ENCODE measurements at regions not wholly inside any gene's neighbourhood (a gene's known extent, or its start where the extent isn't known, plus 50 kb on each side); places are given as distances from the start of the nearest gene placed in this dataset.

- Histone ChIP-seq H4K5ac (ENCODE audit: low read depth, low read length) (no peak overlapping the region), H2BK5ac (ENCODE audit: low read depth, low read length, poor library complexity, severe bottlenecking) (no peak overlapping the region), H2BK120ac (ENCODE audit: low read depth, low read length) (no peak overlapping the region), H2AK9ac (replicated peaks; ENCODE audit: low read depth, low read length, poor library complexity) (no peak overlapping the region), H3K27me3 (ENCODE audit: control insufficient read depth, insufficient read depth, low read length) (peaks cover 10% of the 10 kb centered on the region), H4K91ac (ENCODE audit: insufficient read depth, low read depth, low read length) (no peak overlapping the region), H3K79me1 (ENCODE audit: low read depth in 1 of 2, low read length in 2 of 2) (no peaks in the 10 kb centered on the region), H3K4me3 (ENCODE audit: insufficient read depth, low read depth, low read length) (no peak overlapping the region), H3K36me3 (ENCODE audit: control insufficient read depth, insufficient read depth, low read length) (no peaks in the 10 kb centered on the region), H3K27ac (ENCODE audit: insufficient read depth, low read length) (no peak overlapping the region), H2BK20ac (ENCODE audit: low read depth, low read length) (no peak overlapping the region), H4K8ac (ENCODE audit: low read depth in 2 of 2, low read length in 2 of 2) (no peak overlapping the region), H3K9ac (ENCODE audit: low read depth, low read length) (no peak overlapping the region), H3K14ac (replicated peaks; ENCODE audit: low read depth, low read length) (no peak overlapping the region), H3K4ac (ENCODE audit: low read depth, low read length) (no peak overlapping the region), H3K9me3 (ENCODE audit: control insufficient read depth, insufficient read depth, low read length) (no peaks in the 10 kb centered on the region; the same call in 1 of the 2 replicates), H2AFZ (replicated peaks; ENCODE audit: low read length, poor library complexity) (no peak overlapping the region), H2BK15ac (ENCODE audit: low read depth, low read length) (no peak overlapping the region), H3K4me2 (ENCODE audit: low read depth, low read length) (no peak overlapping the region), H3K56ac (ENCODE audit: extremely low read depth, insufficient read depth, low read length) (no peak overlapping the region), H4K20me1 (ENCODE audit: insufficient read depth, low read length) (no peaks in the 10 kb centered on the region), H2AK5ac (ENCODE audit: low read depth, low read length) (no peak overlapping the region), H3K9me1 (ENCODE audit: insufficient read depth, low read length) (peaks cover 5% of the 10 kb centered on the region; the same call in 1 of the 2 replicates), H3K18ac (ENCODE audit: low read depth, low read length) (no peak overlapping the region), H3K4me1 (ENCODE audit: control insufficient read depth, insufficient read depth, low read length) (peaks cover 5% of the 10 kb centered on the region), H3K23ac (ENCODE audit: low read depth, low read length) (no peak overlapping the region)
- CTCF ChIA-PET, result no interaction called here
- ATAC-seq (ENCODE audit: low read depth), result no peak
- in situ Hi-C loops (cut with MboI; ENCODE audit: low sequenced_read_pairs) (no loop called here), intact Hi-C loops (cut with micrococcal nuclease) (no loop called here), dilution Hi-C loops (cut with HindIII; ENCODE audit: low sequenced_read_pairs, unreplicated experiment) (no loop called here)
- TF ChIP-seq CEBPB (IDR thresholded peaks at IDR 0.05; ENCODE audit: low read depth, low read length) (peak; percentile 60), MAFK (IDR thresholded peaks at IDR 0.05; ENCODE audit: low read depth, low read length) (no peak), SMC3 (IDR thresholded peaks at IDR 0.05; ENCODE audit: low read depth, low read length) (no peak)
- POLR2A ChIA-PET (ENCODE audit: unreplicated experiment), result no interaction called here
- 93% methylated on average over 3 of the region's 4 CpGs; no CpG with 5 or more reads in 1 of the 2 experiments for WGBS, 2 experiments (ENCODE audit: extremely low coverage in 2 of 2, insufficient read length in 1 of 2)
- BruUV-seq (replicated peaks), result no TSS peak
- DNase-seq, result no peak
Measured at GRCh38 chr15:69847625-69848024, 250.1 kb downstream of the TLE3 start.
